HG03432 (cell line): ENCODE measurements at regions not wholly inside any gene's neighbourhood (a gene's known extent, or its start where the extent isn't known, plus 50 kb on each side); places are given as distances from the start of the nearest gene placed in this dataset.

Experiments
- ATAC-seq: cut with Tn5 transposase; IDR thresholded peaks from one replicate; pipeline ENCODE4 v1.9.1; 2021; ENCODE audit warnings: mild to moderate bottlenecking, moderate library complexity; ENCODE audit not compliant: unreplicated experiment

DNA sequence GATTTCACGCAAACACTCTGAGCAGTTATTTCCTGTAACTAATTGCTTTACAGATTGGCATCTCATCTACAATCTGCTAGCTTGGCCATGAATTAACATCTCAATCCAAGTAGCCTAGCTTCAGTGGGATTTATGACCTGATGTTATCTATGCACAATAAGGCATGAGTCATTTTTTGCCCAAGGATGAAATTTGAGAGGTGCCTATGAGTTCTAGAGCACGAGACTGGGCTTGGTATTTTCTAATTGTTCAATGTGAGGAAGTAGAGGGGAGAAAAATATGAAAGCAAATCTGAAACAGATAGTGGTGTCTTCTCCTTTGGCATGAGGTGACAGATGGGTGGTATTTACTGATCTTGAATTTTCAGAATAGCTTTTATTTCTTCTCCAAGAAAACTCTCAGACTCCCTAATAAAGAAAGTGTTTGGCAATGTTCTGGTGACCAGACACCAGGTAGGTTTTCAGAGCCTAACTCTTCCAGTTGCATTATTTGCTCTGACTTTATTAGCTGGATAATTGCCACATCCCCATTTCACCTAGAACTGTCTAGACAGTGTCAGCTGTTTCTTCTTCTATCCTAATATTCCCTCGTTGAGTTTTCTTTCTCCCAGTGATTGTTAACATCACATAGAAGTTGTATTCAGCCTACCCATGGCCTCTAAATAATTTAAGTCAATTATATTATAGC is 301.0 kb upstream of the UMPS start:
- ATAC-seq, result no peak

GRCh38 chr3:124431331-124431994 is 298.8 kb upstream of the UMPS start:
- ATAC-seq, result no peak

DNA sequence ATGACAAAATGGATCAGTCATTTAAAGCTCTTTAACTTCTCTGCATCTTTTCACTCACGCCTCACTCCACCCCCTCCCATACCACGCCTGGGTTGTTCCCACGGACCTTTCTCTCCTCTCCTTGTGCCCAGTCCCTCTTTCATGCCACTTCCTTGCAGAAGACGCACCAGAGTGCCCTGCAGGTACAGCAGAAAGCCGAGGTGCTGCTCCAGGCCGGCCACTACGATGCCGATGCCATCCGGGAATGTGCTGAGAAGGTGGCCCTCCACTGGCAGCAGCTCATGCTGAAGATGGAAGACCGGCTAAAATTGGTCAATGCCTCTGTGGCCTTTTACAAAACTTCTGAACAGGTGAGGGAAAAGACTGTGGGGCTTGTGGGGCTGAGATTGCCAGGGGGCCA is 296.1 kb upstream of the UMPS start:
- no peak for ATAC-seq

DNA sequence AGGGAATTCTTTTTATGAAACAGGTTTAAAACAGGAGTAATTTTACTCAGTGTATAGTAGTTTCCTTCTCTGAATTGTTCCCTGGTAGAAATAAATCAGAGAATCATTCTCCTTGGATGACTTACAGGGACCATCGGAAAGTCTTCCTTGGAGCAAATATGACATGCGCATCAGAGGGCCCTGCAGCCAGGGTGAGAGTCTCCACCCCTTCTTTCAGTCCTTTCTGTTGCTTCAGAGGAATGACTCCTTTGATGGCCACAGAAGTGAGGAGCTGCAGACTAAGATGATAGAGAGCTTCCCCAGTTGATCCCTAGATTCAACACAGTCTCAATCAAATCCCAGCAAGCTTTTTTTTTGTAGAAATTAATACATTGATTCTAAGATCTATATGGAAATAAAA is 294.8 kb upstream of the UMPS start:
- no peak for ATAC-seq

GRCh38 chr3:124438813-124439212 is 291.4 kb upstream of the UMPS start:
- ATAC-seq, result no peak

DNA sequence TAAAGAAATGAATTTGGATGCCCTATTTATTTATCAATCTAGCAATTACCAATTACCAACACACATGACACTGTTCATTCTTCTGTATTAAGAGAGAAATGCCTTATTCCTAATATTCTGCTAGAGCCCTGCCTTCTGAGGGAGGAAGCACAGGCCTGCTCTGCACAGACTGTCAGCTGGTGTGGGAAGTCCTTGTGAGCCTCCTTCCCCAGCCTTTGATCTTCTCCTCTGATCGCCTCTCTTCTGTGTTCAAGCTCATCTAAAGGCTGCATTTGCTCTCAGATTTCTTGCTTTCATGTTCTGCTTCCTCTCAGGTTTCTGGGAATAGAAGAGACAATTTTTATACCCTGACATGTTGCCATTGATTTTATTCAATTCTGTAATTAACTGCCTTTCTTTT is 290.6 kb upstream of the UMPS start:
- ATAC-seq, result no peak

DNA sequence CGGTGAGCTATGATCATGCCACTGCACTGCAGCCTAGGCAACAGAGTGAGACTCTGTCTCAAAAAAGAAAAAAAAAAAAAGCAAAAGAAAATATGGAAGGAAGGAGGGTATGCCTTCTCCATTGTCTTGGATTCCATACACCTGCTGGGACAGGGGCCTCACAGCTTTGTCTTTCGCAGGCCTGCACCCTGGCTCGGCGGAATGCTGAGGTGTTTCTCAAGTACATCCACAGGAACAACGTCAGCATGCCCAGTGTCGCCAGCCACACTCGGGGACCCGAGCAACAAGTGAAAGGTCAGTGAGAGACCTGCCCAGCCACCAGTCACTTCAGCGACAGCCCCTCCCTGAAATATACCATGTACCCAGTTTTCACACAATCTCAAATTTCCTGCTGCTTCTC is 288.5 kb upstream of the UMPS start:
- no peak for ATAC-seq

DNA sequence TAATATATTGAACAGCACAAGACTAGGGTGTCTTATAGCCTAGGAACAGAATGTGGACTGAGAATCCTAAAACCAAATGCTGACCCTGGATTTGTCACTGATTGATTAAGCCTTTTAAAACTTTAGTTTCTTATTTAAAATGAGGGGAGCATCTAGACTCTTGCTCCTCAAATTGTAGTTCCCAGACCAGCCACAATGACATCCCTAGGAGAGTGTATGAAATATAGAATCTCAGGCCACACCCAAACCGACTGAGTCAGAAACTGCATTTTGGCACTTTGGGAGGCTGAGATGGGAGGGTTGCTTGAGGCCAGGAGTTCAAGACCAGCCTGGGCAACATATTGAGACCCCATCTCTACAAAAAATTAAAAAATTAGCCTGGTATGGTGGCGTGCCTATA is 287.8 kb upstream of the UMPS start:
- ATAC-seq, result no peak

DNA sequence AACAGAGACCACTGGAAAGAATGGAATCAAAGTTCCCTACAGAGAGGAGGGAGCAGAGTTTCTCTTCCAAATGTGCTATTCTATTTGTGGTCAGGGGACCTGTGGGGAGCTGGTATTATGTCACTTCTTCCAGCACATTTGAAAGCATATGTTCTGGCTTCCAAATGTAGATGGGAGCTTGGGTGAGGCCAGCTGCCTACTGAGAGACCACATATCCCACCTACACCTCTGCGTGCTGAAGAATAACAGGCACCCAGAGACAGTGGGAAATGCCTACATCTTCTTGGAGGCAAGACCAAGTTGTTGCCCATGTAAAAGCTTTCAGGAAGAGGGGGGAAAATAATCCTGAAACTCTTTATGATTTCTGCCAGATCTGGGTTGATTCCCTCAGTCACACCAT is 286.8 kb upstream of the UMPS start:
- ATAC-seq, result no peak

DNA sequence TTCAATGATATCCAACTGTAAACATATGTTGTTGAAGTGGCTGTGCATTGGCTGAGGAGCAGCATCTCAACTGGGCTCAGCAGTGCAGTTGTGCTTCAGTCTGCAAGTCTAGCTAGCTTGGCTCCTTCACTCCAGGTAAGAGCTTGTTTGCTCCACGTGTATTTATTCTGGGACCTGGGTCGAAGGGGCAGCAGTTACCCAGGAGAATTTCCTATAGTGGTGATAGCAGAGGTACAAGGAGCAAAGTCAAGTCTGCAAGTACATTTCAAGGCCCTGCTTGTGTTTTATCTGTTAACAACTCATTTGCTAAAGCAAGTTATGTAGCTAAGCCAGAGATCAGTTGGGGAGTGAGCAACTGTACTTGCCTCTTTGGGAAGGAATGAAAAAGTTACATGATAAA is 286.2 kb upstream of the UMPS start:
- ATAC-seq, result no peak

DNA sequence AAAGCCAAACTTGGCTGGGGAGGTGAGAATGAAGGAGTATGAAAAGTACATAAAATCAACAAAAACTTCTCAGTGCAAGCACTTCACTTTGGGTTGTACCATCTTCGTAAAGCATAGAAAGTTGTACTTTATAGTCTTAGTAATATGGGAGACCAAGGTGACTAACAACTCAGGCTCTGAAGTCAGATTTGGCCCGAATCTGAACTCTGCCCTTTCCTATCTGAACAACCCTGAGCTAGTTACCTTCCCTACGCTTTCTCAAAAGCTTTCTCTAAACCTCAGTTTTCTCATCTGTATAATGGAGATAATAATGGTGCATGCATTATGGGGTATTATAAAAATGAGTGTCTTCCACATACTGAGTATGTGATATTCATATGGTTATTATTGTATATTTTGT is 285.4 kb upstream of the UMPS start:
- no peak for ATAC-seq

DNA sequence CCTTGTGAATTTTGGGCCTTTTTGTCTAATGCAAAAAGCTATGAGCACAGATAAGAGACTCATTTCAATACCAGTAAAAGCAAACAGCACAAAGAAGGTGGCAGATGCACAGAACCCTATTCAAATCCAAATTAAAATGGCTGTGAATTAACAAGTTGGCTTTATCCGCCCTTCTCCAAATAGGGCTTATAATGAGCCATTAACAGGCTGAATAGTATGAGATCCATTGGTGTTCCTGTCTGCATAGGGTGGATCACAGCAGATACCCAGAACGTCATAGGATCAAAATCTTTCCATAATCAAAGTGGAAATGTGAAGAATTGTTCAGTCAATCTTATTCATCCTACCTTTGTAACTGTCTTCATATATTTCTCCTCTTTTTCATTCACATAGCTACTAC is 282.4 kb upstream of the UMPS start:
- ATAC-seq, result no peak

DNA sequence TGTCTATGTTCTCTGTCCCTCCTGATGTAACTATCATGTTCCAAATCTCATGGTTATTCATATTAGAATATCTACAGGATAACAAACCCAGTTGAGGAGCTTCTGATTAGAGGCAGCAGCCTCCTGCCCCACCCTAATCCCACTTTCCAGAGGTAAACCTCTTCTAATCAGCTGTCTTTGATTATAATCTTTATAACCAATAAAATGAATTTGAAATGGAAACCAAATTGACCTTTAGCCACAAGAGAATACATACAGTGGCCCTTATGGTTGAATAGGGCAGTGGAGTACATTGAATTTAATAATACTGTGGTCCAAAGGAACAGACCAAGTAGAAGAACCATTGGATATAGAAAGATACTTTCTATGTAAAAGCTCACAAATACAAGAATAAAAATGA is 281.3 kb upstream of the UMPS start:
- ATAC-seq, result no peak

DNA sequence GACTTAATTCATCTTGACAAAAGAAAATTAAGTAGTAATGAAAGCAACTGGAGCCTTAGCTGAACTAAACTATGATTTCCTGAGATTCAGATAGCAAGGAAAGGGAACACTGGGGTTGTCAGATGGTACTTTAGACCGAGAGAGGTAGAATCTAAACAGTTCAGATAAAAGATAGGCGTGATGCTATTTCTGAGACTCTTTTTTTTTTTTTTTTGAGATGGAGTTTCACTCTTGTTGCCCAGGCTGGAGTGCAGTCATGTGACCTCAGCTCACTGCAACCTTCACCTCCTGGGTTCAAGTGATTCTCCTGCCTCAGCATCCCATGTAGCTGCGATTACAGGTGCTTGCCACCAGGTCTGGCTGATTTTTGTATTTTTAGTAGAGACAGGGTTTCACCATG is 279.9 kb upstream of the UMPS start:
- ATAC-seq, result no peak

DNA sequence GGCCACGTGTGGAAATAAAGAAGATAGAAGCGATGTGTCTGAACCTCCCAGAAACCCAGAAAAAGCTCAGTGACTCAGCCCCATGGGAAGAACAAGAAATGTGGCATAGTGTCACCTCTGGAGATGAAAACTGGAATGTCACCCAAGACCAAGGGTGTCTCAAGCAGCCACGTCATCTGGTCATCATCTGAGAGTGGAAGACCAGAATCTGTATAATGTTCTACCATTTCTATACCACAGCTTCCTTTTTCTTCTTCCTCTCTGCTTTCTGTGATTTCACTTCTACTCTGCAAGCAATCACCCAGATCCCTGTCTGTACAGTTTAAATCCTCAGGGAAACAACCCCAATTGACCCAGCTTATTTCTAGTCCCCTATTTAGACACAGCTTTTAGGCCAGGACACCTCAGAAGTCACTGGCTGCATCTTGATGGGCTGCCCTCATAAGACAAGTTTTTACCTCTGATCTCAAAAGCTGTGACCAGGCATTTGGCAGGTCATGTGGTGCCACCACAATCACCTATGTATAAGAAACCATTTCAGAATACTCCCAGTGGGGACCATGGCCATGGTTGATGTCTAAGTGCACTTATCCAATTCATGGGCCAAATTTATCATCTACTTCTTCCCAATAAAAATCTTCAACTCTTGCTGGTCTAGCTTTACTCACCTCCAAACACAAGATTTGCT is 278.5 kb upstream of the UMPS start:
- no peak for ATAC-seq

GRCh38 chr3:124453189-124453588 is 277.1 kb upstream of the UMPS start:
- ATAC-seq, result no peak

- no peak for ATAC-seq
Observed at GRCh38 chr3:124455891-124456290, 274.4 kb upstream of the UMPS start.

DNA sequence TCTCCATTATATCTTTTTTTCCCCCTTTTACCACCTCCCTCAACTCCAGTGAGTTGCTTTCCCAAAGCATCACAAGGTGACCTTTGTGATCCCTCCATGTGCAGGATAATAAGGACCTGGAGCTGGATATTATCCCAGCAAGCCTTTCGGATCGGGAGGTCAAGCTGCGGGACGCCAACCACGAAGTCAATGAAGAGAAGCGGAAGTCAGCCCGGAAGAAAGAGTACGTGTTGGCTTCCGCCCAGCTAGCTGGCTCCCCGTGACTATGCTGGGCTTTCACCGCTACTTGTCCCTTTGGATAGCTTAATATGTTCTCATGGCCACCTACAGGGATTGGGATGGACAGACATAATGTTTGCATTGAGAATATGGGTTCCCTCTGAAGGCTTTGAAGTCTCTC is 273.7 kb upstream of the UMPS start:
- no peak for ATAC-seq

DNA sequence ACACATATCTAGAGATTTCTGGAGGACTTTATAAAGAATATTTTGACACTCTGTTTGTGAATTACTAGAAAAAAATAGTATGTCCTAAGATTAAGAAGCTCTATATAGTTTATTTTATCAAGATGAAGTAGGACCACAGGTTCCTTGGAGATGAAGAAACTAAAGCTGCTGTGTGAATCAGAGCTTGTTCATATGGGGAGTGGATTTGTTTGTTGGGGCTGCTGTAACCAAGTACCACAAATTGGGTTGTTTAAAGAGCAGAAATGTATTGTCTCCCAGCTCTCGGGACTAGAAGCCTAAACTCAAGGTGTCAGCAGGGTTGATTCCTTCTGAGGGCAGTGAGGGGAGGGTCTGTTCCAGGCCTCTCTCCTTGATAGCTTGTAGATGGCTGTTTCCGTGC is 270.6 kb upstream of the UMPS start:
- ATAC-seq, result no peak

DNA sequence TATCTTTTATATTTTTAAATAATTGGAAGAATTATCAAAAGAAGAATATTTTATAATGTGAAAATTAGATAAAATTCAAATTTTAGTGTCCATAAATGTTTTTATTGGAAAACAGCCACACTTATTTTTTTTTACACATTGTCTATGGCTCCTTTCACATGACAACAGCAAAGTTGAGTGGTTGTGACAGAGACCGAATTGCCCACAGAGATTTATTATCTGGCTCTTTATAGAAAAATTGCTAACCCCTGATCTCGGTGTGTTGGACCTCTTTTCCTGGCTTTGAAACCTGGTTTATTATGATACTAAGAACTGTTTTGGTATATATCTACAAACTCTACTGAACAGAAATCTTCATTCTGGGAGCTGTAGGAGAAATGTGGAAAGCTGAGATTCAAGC is 269.1 kb upstream of the UMPS start:
- ATAC-seq, result no peak

DNA sequence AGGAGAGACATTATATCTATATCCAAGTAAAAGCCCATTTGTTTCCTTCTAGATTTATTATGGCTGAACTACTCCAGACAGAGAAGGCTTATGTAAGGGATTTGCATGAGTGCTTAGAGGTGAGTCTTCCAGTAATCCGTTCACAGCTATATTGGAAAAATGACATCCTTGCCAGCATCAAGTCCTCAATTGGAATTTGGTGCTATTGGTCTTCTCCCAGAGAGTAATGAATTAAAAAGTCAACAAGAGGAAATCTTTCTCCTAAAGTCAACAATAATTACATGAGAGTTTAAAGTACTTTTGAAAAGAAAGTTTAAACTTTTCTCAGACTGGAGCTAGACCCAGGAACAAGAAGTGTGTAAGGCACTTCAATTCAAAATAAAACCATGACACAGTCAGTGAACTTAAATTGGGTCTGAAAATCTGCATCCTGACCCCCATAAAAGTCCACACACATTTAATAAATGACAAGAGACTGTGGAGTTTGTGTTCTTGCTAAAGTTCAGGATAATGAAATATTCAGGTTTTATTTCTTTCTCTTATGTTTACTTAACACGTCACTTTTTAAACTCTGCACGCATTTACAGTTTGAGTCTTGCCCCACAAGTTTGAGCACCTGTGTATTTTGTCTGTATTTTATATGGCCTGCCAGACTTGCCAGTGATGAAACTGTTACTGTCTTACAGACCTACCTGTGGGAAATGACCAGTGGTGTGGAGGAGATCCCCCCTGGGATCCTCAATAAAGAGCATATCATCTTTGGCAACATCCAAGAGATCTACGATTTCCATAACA is 268.2 kb upstream of the UMPS start:
- no peak for ATAC-seq

GRCh38 chr3:124463234-124463633 is 267.0 kb upstream of the UMPS start:
- ATAC-seq, result no peak
